Endothelial cell of umbilical vein (primary cell): ENCODE measurements at regions not wholly inside any gene's neighbourhood (a gene's known extent, or its start where the extent isn't known, plus 50 kb on each side); places are given as distances from the start of the nearest gene placed in this dataset.

Experiments
- BruUV-seq: library from RNA; stranded (reverse); fragments of 400-500 nt; replicated peaks from 2 replicates; lab custom pipeline; 2021; lab: Mats Ljungman, UMichigan
- CTCF ChIA-PET: fragments of 300-600, 350-600 bp; sonication (Branson Sonifier 250); formaldehyde crosslinking; loops from one replicate; lab custom pipeline; 2021; ENCODE audit warnings: antibody characterized with exemption, inconsistent platforms; lab: Charles Lee
- POLR2A ChIA-PET: fragments of 300-600, 350-600 bp; sonication (Branson Sonifier 250); formaldehyde crosslinking; loops from one replicate; lab custom pipeline; 2021; ENCODE audit warnings: antibody characterized with exemption, inconsistent platforms; lab: Charles Lee
- DNase-seq: peaks from one replicate; pipeline ENCODE4 v3.0.0-alpha.2; 2011; ENCODE audit warnings: low read depth, low spot score
- FAIRE-seq: peaks from 2 replicates; lab custom pipeline; 2011; peaks lifted over from hg19 to GRCh38; lab: Jason Lieb, UNC
- H2AFZ ChIP-seq: 2 replicates; pipeline ENCODE4 v1.6.0; 2012; ENCODE audit warnings: low read depth, low read length, control low read depth, inconsistent platforms
- H3K27ac ChIP-seq: 2 replicates; pipeline ENCODE4 v1.5.1; 2011; ENCODE audit warnings: low read depth, mild to moderate bottlenecking, control low read depth, low read length, moderate library complexity; ENCODE audit not compliant: insufficient read depth
- H3K27me3 ChIP-seq, 2 experiments: 2 replicates each; pipeline versions ENCODE4 v1.6.0 to v1.6.1; 2011; ENCODE audit warnings: low read length in 2 of 2, mixed read lengths in 1 of 2; ENCODE audit not compliant: control insufficient read depth in 2 of 2, insufficient read depth in 2 of 2
- H3K36me3 ChIP-seq, 2 experiments: 2 replicates in 1 of 2; 3 replicates in 1 of 2; pipeline ENCODE4 v1.5.1; 2011; ENCODE audit warnings: low read length in 2 of 2, mild to moderate bottlenecking in 1 of 2, moderate library complexity in 1 of 2; ENCODE audit not compliant: control insufficient read depth in 2 of 2, insufficient read depth in 2 of 2; ENCODE audit errors: extremely low read depth in 1 of 2
- H3K4me1 ChIP-seq: 3 replicates; pipeline ENCODE4 v1.5.1; 2011; ENCODE audit warnings: mild to moderate bottlenecking, low read length; ENCODE audit not compliant: control insufficient read depth, insufficient read depth; ENCODE audit errors: extremely low read depth
- H3K4me2 ChIP-seq: 2 replicates; pipeline ENCODE4 v1.6.1; 2011; ENCODE audit warnings: low read length, control low read depth, mixed read lengths; ENCODE audit not compliant: insufficient read depth
- H3K4me3 ChIP-seq, 3 experiments: fragments of 200-600 bp in 1 of 3; sonication (generic), shearing (Covaris generic) in 1 of 3; replicated peaks in 1 of 3; 2 replicates each; pipeline ENCODE4 v1.5.1; 2011 to 2016; ENCODE audit warnings: control low read depth in 3 of 3, low read length in 3 of 3, mild to moderate bottlenecking in 2 of 3, inconsistent platforms in 1 of 3, low read depth in 1 of 3, moderate library complexity in 1 of 3; ENCODE audit not compliant: insufficient read depth in 1 of 3
- H3K79me2 ChIP-seq: 2 replicates; pipeline ENCODE4 v1.6.0; 2012; ENCODE audit warnings: low read length, inconsistent platforms; ENCODE audit not compliant: control insufficient read depth, insufficient read depth
- H3K9ac ChIP-seq: replicated peaks from 2 replicates; pipeline ENCODE3; 2011; ENCODE audit warnings: low read length, control low read depth; ENCODE audit not compliant: insufficient read depth; ENCODE audit errors: extremely low read depth
- H3K9me1 ChIP-seq: replicated peaks from 3 replicates; pipeline ENCODE4 v1.6.0; 2011; ENCODE audit warnings: mild to moderate bottlenecking, low read length; ENCODE audit not compliant: control insufficient read depth, insufficient read depth; ENCODE audit errors: extremely low read depth
- H3K9me3 ChIP-seq: replicated peaks from 2 replicates; pipeline ENCODE4 v1.5.1; 2012; ENCODE audit warnings: low read length, inconsistent platforms; ENCODE audit not compliant: control insufficient read depth, insufficient read depth
- H4K20me1 ChIP-seq: replicated peaks from 2 replicates; pipeline ENCODE3; 2011; ENCODE audit warnings: mild to moderate bottlenecking, low read length; ENCODE audit not compliant: control insufficient read depth, insufficient read depth; ENCODE audit errors: extremely low read depth
- EZH2 ChIP-seq: IDR thresholded peaks from 2 replicates; pipeline ENCODE4 v1.6.1; 2012; ENCODE audit warnings: borderline replicate concordance, low read depth, mild to moderate bottlenecking, moderate library complexity, low read length, inconsistent platforms; ENCODE audit not compliant: severe bottlenecking
- FOS ChIP-seq: IDR thresholded peaks from 2 replicates; pipeline ENCODE4 v1.6.1; 2011; ENCODE audit warnings: mild to moderate bottlenecking, low read length, moderate library complexity, borderline replicate concordance; ENCODE audit not compliant: insufficient read depth
- GATA2 ChIP-seq: IDR thresholded peaks from 2 replicates; pipeline ENCODE4 v1.7.0; 2011; ENCODE audit warnings: low read depth, mild to moderate bottlenecking, moderate library complexity, mixed read lengths, low read length; ENCODE audit not compliant: insufficient read length, insufficient read depth
- JUN ChIP-seq: IDR thresholded peaks from 2 replicates; pipeline ENCODE4 v1.6.1; 2011; ENCODE audit warnings: borderline replicate concordance, low read depth; ENCODE audit not compliant: insufficient read length, insufficient read depth
- MYC ChIP-seq: IDR thresholded peaks from one replicate; pipeline ENCODE4 v1.6.1; 2011; ENCODE audit warnings: mild to moderate bottlenecking, low read depth, low read length
- POLR2A ChIP-seq: IDR thresholded peaks from 2 replicates; pipeline ENCODE4 v1.6.1; 2012; ENCODE audit warnings: low read depth, mild to moderate bottlenecking, control low read depth, low read length
- POLR2AphosphoS5 ChIP-seq: IDR thresholded peaks from 2 replicates; pipeline ENCODE4 v1.6.1; 2012; ENCODE audit warnings: low read depth, mild to moderate bottlenecking, control low read depth, low read length, moderate library complexity; ENCODE audit not compliant: insufficient read depth
- dilution Hi-C: fragments of 300-500 bp; cut with MboI; formaldehyde crosslinking; loops from one replicate; pipeline ENCODE4 v1.15.0; 2019; ENCODE audit warnings: low sequenced_read_pairs; ENCODE audit not compliant: extremely low pct_ligation_motif_present
- intact Hi-C: fragments of 100-400 bp; cut with micrococcal nuclease; formaldehyde crosslinking; loops from one replicate; pipeline ENCODE4 v1.10.0; 2022
- TF ChIP-seq, protein P1 (sequence below), 2 donors: IDR thresholded peaks; 1 replicate in 1 of 2; 2 replicates in 1 of 2; pipeline ENCODE4 v1.5.1; 2011; ENCODE audit warnings: low read length in 2 of 2, mild to moderate bottlenecking in 2 of 2, moderate library complexity in 2 of 2, control low read depth in 1 of 2, inconsistent platforms in 1 of 2, low read depth in 1 of 2; ENCODE audit not compliant: insufficient read depth in 1 of 2; ENCODE audit errors: extremely low read depth in 1 of 2
- TF ChIP-seq, protein P2 (sequence below): IDR thresholded peaks from 2 replicates; pipeline ENCODE4 v1.6.1; 2011; ENCODE audit not compliant: insufficient read depth, insufficient read length

DNA sequence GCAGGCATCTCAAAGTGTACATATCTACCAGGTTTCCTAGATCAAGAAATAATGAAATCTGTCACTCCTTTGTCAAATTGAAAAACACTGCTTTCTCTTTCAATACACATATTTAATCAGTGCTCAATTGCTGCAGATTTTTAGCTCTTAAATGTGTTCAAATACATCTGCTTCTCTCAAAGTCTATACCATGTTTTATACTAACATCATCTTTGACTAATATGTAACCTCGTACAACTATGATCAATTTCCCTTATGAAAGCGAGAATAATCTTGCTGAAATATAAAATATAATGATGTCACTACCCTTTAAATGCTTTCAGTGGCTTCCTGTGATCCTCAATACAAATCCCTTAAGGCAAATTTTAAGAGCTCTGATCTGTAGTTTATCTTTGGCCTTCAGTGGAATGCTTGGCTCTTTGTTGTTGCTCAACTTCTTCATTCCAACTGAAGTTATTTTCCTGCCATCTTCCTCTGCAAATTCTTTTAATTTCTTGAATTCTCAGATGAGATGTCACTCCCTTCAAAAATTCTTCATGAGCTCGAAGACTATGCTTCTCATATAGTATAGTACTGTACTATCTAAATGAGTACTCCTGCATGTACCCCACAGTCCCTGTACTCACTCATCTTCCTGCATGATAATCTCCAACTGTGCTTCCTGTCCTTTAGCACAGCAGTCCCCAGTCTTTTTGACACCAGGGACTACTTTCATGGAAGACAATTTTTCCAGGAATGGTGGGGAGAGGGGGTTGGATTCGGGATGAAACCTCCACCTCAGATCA, 545.1 kb upstream of the GJE1 start:
- BruUV-seq, result no TSS peak
- Histone ChIP-seq H3K9ac (no peak overlapping the region), H3K9me1 (no peaks in the 10 kb centered on the region), H3K27me3 (no peaks in the 10 kb centered on the region), H3K4me2 (no peak overlapping the region), H3K36me3 (no peaks in the 10 kb centered on the region), H3K9me3 (no peaks in the 10 kb centered on the region), H3K79me2 (no peaks in the 10 kb centered on the region), H3K4me3 (no peak overlapping the region), H3K4me1 (no peaks in the 10 kb centered on the region), H3K27ac (no peak overlapping the region), H2AFZ (no peak overlapping the region), H4K20me1 (no peaks in the 10 kb centered on the region)
- FAIRE-seq (no peak), DNase-seq (no peak)
- CTCF ChIA-PET, result no interaction called here
- POLR2A ChIA-PET, result no interaction called here
- TF ChIP-seq GATA2 (no peak), FOS (no peak), JUN (no peak), POLR2AphosphoS5 (no peak), MYC (no peak), POLR2A (no peak), EZH2 (no peak)
- TF ChIP-seq, protein P1, sequence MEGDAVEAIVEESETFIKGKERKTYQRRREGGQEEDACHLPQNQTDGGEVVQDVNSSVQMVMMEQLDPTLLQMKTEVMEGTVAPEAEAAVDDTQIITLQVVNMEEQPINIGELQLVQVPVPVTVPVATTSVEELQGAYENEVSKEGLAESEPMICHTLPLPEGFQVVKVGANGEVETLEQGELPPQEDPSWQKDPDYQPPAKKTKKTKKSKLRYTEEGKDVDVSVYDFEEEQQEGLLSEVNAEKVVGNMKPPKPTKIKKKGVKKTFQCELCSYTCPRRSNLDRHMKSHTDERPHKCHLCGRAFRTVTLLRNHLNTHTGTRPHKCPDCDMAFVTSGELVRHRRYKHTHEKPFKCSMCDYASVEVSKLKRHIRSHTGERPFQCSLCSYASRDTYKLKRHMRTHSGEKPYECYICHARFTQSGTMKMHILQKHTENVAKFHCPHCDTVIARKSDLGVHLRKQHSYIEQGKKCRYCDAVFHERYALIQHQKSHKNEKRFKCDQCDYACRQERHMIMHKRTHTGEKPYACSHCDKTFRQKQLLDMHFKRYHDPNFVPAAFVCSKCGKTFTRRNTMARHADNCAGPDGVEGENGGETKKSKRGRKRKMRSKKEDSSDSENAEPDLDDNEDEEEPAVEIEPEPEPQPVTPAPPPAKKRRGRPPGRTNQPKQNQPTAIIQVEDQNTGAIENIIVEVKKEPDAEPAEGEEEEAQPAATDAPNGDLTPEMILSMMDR (IDR thresholded peaks at IDR 0.05; ENCODE audit: extremely low read depth in 1 of 2, insufficient read depth in 1 of 2, low read depth in 1 of 2, low read length in 2 of 2), result no peak
- TF ChIP-seq, protein P2, sequence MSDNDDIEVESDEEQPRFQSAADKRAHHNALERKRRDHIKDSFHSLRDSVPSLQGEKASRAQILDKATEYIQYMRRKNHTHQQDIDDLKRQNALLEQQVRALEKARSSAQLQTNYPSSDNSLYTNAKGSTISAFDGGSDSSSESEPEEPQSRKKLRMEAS, result no peak
- intact Hi-C loops, result no loop called here
- dilution Hi-C loops, result no loop called here
